ENCODE measurements at regions not wholly inside any gene's neighbourhood (a gene's known extent, or its start where the extent isn't known, plus 50 kb on each side); places are given as distances from the start of the nearest gene placed in this dataset.
A peak's percentile ranks its signal among the peaks of the same experiment; 100 is the strongest.

DNA sequence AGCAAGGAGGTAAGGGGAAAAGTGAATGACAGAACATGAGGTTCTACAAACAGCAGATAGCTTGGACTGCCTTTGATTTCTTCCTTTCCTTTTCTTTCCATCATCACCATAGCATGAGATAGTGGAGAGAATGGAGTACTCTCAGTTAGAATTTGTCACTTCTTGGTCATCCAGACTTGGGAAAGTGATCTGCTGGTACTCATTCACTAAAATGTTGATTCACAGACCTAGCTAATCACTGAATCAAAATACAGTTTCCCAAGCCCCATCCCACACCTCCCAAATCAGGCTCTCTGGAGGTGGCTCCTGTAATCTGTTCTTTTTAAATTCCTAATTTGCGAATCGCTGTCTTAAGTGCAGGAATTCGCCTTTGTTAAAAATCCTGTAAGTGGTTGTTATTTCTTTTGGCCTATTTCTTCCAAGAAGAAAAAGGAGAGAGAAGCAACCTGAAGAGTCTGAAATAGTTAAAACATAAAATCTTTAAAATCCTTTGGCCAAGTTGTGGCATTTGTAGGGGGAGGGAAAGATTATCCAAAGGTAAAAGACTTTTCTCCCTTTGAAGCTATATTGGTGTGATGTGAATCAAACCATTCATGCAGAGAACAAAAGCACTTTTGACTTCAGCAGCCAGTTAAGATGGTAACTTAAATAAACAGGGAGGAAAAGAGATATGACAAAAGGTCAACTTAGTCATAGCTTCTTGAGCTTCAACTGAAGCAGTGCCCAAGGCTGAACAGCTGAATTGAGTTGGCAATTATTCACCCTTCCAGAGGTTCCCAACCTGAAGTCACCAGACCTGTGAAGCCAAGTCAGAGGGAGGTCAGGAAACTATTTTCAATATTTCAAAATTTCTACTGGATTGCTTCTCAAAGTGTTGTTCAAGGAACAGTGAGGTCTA lies 255.1 kb upstream of the KRR1 start:
- Histone ChIP-seq H4K20me1 (ENCODE audit: insufficient read depth) (no peaks in the 10 kb centered on the region), H3K27me3 (replicated peaks; ENCODE audit: insufficient read depth) (no peaks in the 10 kb centered on the region), H3K4me1 (ENCODE audit: insufficient read depth) (peaks cover 14% of the 10 kb centered on the region), H2AFZ (no peak overlapping the region), H3K4me3 (no peak overlapping the region), H3K79me2 (ENCODE audit: insufficient read depth) (no peaks in the 10 kb centered on the region), H3K4me2 (ENCODE audit: unreplicated experiment) (peak overlapping the region; percentile 17), H3F3A (ENCODE audit: insufficient read depth) (peaks cover 13% of the 10 kb centered on the region), H3K36me3 (ENCODE audit: low read depth) (no peaks in the 10 kb centered on the region), H3K9me2 (ENCODE audit: insufficient read depth) (no peaks in the 10 kb centered on the region), H3K9ac (no peak overlapping the region), H3K9me3 (ENCODE audit: low read depth) (no peaks in the 10 kb centered on the region), H3K27ac (peak overlapping the region; percentile 29)
- 74 to 78% methylated on average over 3 of the region's 3 CpGs for WGBS, 2 experiments (ENCODE audit: low coverage in 1 of 2, low lambda C conversion rate in 2 of 2, missing lambda C conversion rate in 2 of 2)
- in situ Hi-C loops (cut with MboI) = no loop called here
- TF ChIP-seq EZH2 (IDR thresholded peaks at IDR 0.05; ENCODE audit: insufficient read depth, poor library complexity, severe bottlenecking) (no peak), EZH2phosphoT487 (IDR thresholded peaks at IDR 0.05; ENCODE audit: insufficient read depth, low read depth) (no peak)
- peak; percentile 74 for DNase-seq

GRCh38 chr12:75765170-75766059 lies 254.0 kb upstream of the KRR1 start:
- DNase-seq = no peak
- H3K4me1 ChIP-seq (ENCODE audit: insufficient read depth) = peaks cover 18% of the 10 kb centered on the region
- no peaks in the 10 kb centered on the region for H3K79me2 ChIP-seq (ENCODE audit: insufficient read depth)
- H3K4me3 ChIP-seq = no peak overlapping the region
- no peaks in the 10 kb centered on the region for H3K36me3 ChIP-seq (ENCODE audit: low read depth)
- no peak overlapping the region for H3K4me2 ChIP-seq (ENCODE audit: unreplicated experiment)
- in situ Hi-C loops (cut with MboI) = no loop called here
- no peaks in the 10 kb centered on the region for H3K9me2 ChIP-seq (ENCODE audit: insufficient read depth)
- WGBS, 2 experiments (ENCODE audit: low coverage in 1 of 2, low lambda C conversion rate in 2 of 2, missing lambda C conversion rate in 2 of 2) = 96 to 99% methylated on average over 3 of the region's 3 CpGs
- H3F3A ChIP-seq (ENCODE audit: insufficient read depth) = peaks cover 18% of the 10 kb centered on the region
- no peaks in the 10 kb centered on the region for H4K20me1 ChIP-seq (ENCODE audit: insufficient read depth)
- H3K9ac ChIP-seq = no peak overlapping the region
- no peak overlapping the region for H2AFZ ChIP-seq
- H3K9me3 ChIP-seq (ENCODE audit: low read depth) = no peaks in the 10 kb centered on the region
- no peaks in the 10 kb centered on the region for H3K27me3 ChIP-seq (replicated peaks; ENCODE audit: insufficient read depth)
- no peak for TF ChIP-seq EZH2phosphoT487 (IDR thresholded peaks at IDR 0.05; ENCODE audit: insufficient read depth, low read depth)
- no peak for TF ChIP-seq EZH2 (IDR thresholded peaks at IDR 0.05; ENCODE audit: insufficient read depth, poor library complexity, severe bottlenecking)
- no peak overlapping the region for H3K27ac ChIP-seq

GRCh38 chr12:75764091-75764841 lies 252.9 kb upstream of the KRR1 start:
- Histone ChIP-seq H2AFZ (no peak overlapping the region), H3K9me2 (ENCODE audit: insufficient read depth) (no peaks in the 10 kb centered on the region), H4K20me1 (ENCODE audit: insufficient read depth) (no peaks in the 10 kb centered on the region), H3K4me2 (ENCODE audit: unreplicated experiment) (no peak overlapping the region), H3K27me3 (replicated peaks; ENCODE audit: insufficient read depth) (no peaks in the 10 kb centered on the region), H3K4me3 (no peak overlapping the region), H3K36me3 (ENCODE audit: low read depth) (no peaks in the 10 kb centered on the region), H3F3A (ENCODE audit: insufficient read depth) (peaks cover 27% of the 10 kb centered on the region), H3K9me3 (ENCODE audit: low read depth) (no peaks in the 10 kb centered on the region), H3K4me1 (ENCODE audit: insufficient read depth) (peaks cover 28% of the 10 kb centered on the region), H3K79me2 (ENCODE audit: insufficient read depth) (no peaks in the 10 kb centered on the region), H3K27ac (no peak overlapping the region), H3K9ac (no peak overlapping the region)
- in situ Hi-C loops (cut with MboI) = no loop called here
- TF ChIP-seq EZH2 (IDR thresholded peaks at IDR 0.05; ENCODE audit: insufficient read depth, poor library complexity, severe bottlenecking) = no peak
- no peak for TF ChIP-seq EZH2phosphoT487 (IDR thresholded peaks at IDR 0.05; ENCODE audit: insufficient read depth, low read depth)
- WGBS, 2 experiments (ENCODE audit: low coverage in 1 of 2, low lambda C conversion rate in 2 of 2, missing lambda C conversion rate in 2 of 2) = 89 to 94% methylated on average over 5 of the region's 5 CpGs
- DNase-seq = no peak
